ENCODE measurements at regions not wholly inside any gene's neighbourhood (a gene's known extent, or its start where the extent isn't known, plus 50 kb on each side); places are given as distances from the start of the nearest gene placed in this dataset.

GRCh38 chr1:177849130-177849529, 120.7 kb downstream of the SEC16B start:
- H3K36me3 ChIP-seq (replicated peaks in 1 of 2; ENCODE audit: control insufficient read depth in 1 of 2, insufficient read depth in 2 of 2, low read length in 2 of 2): no peaks in the 10 kb centered on the region
- intact Hi-C loops (cut with micrococcal nuclease; ENCODE audit: unreplicated experiment): no loop called here
- peaks cover 0 to 6% of the 10 kb centered on the region in 2 experiments; a peak in 2 of 5 replicates for H3K27me3 ChIP-seq (ENCODE audit: control insufficient read depth in 1 of 2, insufficient read depth in 2 of 2, low read length in 2 of 2)
- H3K79me2 ChIP-seq (ENCODE audit: insufficient read depth, low read length): no peaks in the 10 kb centered on the region
- FAIRE-seq (no peak), DNase-seq (ENCODE audit: low spot score) (no peak), ATAC-seq (no peak)
- H3K27ac ChIP-seq (ENCODE audit: extremely low read length, insufficient read depth, low read length): no peak overlapping the region
- no TSS peak for BruUV-seq (replicated peaks)
- H2AFZ ChIP-seq (ENCODE audit: low read length): no peak overlapping the region
- no peaks in the 10 kb centered on the region for H4K20me1 ChIP-seq (ENCODE audit: insufficient read depth, low read length)
- POLR2A ChIA-PET: no interaction called here
- H3K4me3 ChIP-seq (replicated peaks in 1 of 3; ENCODE audit: insufficient read depth in 1 of 3, low read depth in 2 of 3, low read length in 3 of 3): no peak overlapping the region
- CTCF ChIA-PET (ENCODE audit: low intra/inter-chr PET ratio, low total read pairs): no interaction called here
- H3K9ac ChIP-seq (ENCODE audit: insufficient read depth, low read depth, low read length): no peak overlapping the region
- no peaks in the 10 kb centered on the region for H3K9me3 ChIP-seq (ENCODE audit: low read length)
- no peaks in the 10 kb centered on the region for H3K4me1 ChIP-seq (ENCODE audit: insufficient read depth, low read length)
- no peak overlapping the region for H3K4me2 ChIP-seq (ENCODE audit: low read depth, low read length)
- in situ Hi-C loops (cut with HindIII; ENCODE audit: extremely low pct_ligation_motif_present, low pct_unique_long_range_greater_than_20kb): no loop called here
- TF ChIP-seq TEAD2 (CRISPR knock-in tag; IDR thresholded peaks at IDR 0.05) (no peak), ZFP91 (CRISPR knock-in tag; IDR thresholded peaks at IDR 0.05; ENCODE audit: borderline replicate concordance) (no peak), ZNF580 (CRISPR knock-in tag; IDR thresholded peaks at IDR 0.05; ENCODE audit: borderline replicate concordance, low read depth) (no peak), KLF15 (CRISPR knock-in tag; IDR thresholded peaks at IDR 0.05; ENCODE audit: borderline replicate concordance) (no peak), SAP130 (CRISPR knock-in tag; IDR thresholded peaks at IDR 0.05; ENCODE audit: low read depth) (no peak), ZFP36L2 (CRISPR knock-in tag; IDR thresholded peaks at IDR 0.05) (no peak), ZNF512B (CRISPR knock-in tag; IDR thresholded peaks at IDR 0.05; ENCODE audit: borderline replicate concordance) (no peak), ZFP36L1 (CRISPR knock-in tag; IDR thresholded peaks at IDR 0.05) (no peak), MZF1 (CRISPR knock-in tag; IDR thresholded peaks at IDR 0.05; ENCODE audit: borderline replicate concordance) (no peak), RBM39 (IDR thresholded peaks at IDR 0.05; ENCODE audit: low read depth, low read length, poor library complexity, severe bottlenecking) (no peak), SCMH1 (CRISPR knock-in tag; IDR thresholded peaks at IDR 0.05; ENCODE audit: borderline replicate concordance) (no peak), ZBTB2 (CRISPR knock-in tag; IDR thresholded peaks at IDR 0.05; ENCODE audit: low read depth) (no peak), ZNF614 (CRISPR knock-in tag; IDR thresholded peaks at IDR 0.05; ENCODE audit: borderline replicate concordance) (no peak), ASH2L (IDR thresholded peaks at IDR 0.05; ENCODE audit: insufficient read length, low read depth, low read length) (no peak), ZNF3 (CRISPR knock-in tag; IDR thresholded peaks at IDR 0.05) (no peak), ZNF574 (CRISPR knock-in tag; IDR thresholded peaks at IDR 0.05) (no peak), ZNF567 (CRISPR knock-in tag; IDR thresholded peaks at IDR 0.05; ENCODE audit: borderline replicate concordance) (no peak)

All from HepG2 (cell line).